DMS 273 (cell line): ENCODE measurements at regions not wholly inside any gene's neighbourhood (a gene's known extent, or its start where the extent isn't known, plus 50 kb on each side); places are given as distances from the start of the nearest gene placed in this dataset.
A peak's percentile ranks its signal among the peaks of the same experiment; 100 is the strongest.
"Not testable (repeated sequence)": the region's sequence is repeated elsewhere in the genome, so short reads cannot be mapped to it uniquely, and the experiment has no call there.

ENCODE experiments used
- DNase-seq: peaks from one replicate; lab custom pipeline; 2025; ENCODE audit not compliant: unreplicated experiment; lab: John Stamatoyannopoulos, UW

- no peak for DNase-seq
Measured at GRCh38 chr12:90618586-90618985, 336.4 kb downstream of the CCER1 start.

DNA sequence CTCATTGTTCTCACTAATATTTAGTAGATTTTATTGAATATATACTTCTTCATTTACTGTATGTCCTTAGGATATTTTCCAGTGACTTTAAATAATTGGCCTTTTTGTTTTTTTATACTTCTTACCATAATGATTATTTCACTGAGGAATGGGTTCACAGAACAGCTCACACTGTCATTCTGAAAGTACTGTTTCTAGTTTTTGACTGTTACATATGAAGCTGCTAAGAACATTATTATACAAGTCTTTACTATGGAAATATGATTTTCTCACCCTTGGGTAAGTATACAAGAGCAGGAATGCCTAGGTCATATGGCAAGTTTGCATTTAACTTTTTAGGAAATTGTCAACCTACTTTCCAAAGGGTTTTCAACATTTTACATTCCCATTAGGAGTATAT is 343.1 kb downstream of the CCER1 start:
- DNase-seq: no peak

- no peak for DNase-seq
Measured at GRCh38 chr12:90611048-90611447, 343.9 kb downstream of the CCER1 start.

DNA sequence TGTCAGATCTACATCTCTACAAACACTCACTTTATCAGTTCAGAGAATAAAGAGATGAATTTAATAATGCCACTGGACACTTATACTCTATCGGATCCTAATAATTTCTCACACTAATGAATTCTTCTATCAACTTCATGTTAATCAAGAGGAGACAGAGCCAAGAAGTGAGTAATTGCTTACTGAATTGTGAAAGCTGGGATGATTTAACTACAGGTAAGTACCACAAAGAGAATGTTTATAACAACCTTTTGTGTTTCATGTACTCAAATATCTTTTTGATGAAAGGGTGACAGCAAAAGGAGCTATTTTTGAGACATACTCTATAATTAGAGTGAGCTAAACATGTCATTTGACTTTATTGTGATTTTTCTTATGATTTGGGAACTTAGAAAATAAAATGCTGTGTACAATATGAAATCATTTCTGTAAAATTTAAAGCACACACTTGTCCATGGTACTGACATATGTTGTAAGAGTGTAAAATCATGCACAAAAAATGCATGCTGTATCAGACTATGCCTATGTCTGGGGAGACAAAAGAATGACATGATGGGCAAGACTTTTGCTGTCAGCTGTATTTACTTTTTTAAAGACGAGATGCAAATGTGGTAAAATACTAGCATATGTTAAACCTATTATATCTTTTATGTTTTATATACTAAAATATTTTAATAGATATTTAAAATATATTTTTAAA is 361.2 kb downstream of the CCER1 start:
- no peak for DNase-seq

GRCh38 chr12:90589956-90590355 is 365.0 kb downstream of the CCER1 start:
- DNase-seq: no peak

- DNase-seq: no peak
Measured at GRCh38 chr12:90585640-90586304, 369.2 kb downstream of the CCER1 start.

GRCh38 chr12:90576707-90577106 is 378.3 kb downstream of the CCER1 start:
- DNase-seq: no peak

GRCh38 chr12:90575995-90576394 is 379.0 kb downstream of the CCER1 start:
- peak; percentile 32 for DNase-seq

DNA sequence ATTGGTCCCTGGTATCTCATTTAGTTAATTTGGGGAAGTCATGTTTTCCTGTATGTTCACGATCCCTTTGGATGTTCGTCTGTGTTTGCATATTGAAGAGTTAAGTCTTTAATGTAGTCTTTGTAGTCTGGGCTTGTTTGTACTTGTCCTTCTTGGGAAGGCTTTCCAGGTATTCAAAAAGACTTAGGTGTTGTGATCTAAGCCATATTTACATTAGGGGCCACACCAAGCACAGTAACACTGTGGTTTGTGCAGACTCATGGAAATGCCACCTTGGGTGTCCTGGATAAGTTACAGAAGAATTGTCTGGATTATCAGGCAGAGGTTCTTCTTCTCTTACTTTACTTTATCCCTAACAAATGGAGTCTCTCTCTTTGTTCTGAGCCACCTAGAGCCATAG is 380.3 kb downstream of the CCER1 start:
- no peak for DNase-seq

DNA sequence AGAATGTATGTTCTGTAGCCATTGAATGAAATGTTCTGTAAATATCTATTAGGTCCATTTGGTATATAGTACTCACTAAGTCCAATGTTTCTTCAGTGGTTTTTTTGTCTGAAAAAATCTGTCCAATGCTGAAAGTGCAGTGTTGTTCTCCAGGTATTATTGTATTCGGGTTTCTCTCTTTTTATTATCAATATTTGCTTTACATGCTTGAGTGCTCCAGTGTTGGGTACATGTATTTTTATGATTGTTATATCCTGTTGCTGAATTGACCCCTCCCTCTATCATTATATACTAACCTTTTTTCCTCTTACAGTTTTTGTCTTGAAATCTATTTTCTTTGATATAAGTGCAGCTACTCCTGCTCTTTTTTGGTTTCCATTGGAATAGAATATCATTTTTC is 382.2 kb downstream of the CCER1 start:
- DNase-seq: no peak

GRCh38 chr12:90569685-90570084 is 385.3 kb downstream of the CCER1 start:
- no peak for DNase-seq

DNA sequence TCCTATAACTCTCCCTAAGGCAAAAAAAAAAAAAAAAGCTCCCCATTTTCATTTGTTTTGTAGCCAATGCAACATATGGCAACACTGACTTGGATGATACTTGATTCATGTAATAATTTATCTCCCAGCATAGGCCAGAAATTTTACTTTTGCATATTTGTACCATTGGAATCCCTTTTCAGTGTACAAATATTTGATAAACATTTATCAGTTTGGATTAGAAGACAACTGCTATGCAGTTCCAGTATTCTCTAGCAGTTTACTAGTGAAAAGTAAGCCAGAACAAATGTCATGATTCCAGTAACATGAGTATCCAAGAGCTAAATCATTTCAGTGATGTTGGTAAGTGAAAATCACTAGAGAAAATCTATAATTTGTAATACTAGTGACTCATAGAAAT is 392.3 kb downstream of the CCER1 start:
- DNase-seq: no peak

DNA sequence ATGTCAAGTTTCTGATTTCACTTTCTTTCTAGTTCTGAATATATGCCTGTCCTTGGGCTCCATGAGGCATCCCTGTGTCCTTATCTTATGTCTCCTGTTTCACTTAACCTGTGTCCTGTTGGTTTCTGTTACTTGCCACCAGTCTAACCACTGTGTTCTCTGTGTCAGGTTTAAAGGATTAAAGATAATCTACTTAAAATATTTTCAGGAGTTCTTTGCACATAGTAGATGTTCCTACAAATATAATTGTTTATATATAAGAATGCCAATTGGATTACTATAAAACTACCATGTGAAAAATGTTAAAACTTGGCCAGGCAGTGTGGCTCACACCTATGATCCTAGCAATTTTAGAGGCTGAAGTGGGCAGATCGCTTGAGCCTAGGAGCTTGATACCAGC is 406.4 kb downstream of the CCER1 start:
- no peak for DNase-seq

DNA sequence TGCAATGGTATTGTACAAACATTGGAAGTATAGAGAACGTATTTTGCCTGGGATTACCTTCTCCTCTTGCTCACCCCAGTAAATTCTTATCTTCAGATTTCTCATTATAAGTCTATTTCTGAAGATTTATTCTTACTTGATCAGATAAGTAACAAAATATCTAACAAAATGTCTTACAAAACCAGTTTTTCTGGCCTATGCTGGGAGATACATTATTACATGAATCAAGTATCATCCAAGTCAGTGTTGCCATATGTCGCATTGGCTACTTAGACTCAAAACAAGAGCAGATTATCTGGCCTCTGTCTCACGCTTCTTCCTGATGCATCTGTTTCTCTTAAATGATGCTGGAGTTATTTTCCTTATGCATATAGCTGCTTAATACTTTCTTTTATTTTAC is 408.5 kb downstream of the CCER1 start:
- DNase-seq: peak; percentile 25

- no peak for DNase-seq
Measured at GRCh38 chr12:90543841-90544240, 411.1 kb downstream of the CCER1 start.

DNA sequence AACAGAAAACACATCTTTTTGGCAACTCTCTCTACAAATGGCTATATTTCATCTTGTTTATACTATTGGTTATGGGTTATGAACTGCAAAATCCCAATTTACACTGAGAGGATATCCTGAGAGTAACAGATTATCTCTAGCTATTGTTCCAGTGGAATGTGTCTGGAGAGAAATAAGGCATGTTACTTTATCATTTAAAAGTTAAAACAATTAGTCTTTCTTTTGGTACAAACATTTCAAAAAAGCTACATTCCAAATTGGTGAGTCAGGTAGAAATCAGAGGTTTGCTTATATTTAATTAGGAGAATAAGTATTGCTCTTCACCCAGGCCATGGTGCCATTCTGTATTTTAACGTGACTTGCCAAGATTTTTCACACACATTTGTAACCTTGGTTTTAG is 411.6 kb downstream of the CCER1 start:
- DNase-seq: no peak

DNA sequence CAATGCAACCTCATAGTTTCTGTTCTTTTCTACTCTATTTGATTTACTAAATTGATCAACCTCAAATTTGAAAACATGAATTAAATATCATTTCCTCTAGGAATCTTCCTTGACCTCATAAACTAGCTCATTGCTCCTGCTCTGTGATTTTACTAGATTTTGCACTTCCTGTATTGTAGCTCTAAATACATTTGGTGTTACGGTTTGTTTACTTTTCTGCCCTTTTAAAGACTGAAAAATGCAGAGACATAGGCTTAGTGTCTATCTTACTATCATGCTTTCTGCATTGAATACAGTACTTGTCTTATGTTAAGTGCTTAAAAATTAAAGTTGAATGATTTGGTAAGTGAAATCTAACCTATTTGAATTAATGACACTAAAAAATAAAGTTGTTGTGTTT is 412.1 kb downstream of the CCER1 start:
- DNase-seq: not testable (repeated sequence)

GRCh38 chr12:90533828-90534227 is 421.1 kb downstream of the CCER1 start:
- not testable (repeated sequence) for DNase-seq

- DNase-seq: no peak
Measured at GRCh38 chr12:90520002-90520734, 434.8 kb downstream of the CCER1 start.

GRCh38 chr12:90519285-90519684 is 435.7 kb downstream of the CCER1 start:
- DNase-seq: no peak

GRCh38 chr12:90515199-90516175 is 439.5 kb downstream of the CCER1 start:
- no peak for DNase-seq
